ENCODE measurements at regions not wholly inside any gene's neighbourhood (a gene's known extent, or its start where the extent isn't known, plus 50 kb on each side); places are given as distances from the start of the nearest gene placed in this dataset.

DNA sequence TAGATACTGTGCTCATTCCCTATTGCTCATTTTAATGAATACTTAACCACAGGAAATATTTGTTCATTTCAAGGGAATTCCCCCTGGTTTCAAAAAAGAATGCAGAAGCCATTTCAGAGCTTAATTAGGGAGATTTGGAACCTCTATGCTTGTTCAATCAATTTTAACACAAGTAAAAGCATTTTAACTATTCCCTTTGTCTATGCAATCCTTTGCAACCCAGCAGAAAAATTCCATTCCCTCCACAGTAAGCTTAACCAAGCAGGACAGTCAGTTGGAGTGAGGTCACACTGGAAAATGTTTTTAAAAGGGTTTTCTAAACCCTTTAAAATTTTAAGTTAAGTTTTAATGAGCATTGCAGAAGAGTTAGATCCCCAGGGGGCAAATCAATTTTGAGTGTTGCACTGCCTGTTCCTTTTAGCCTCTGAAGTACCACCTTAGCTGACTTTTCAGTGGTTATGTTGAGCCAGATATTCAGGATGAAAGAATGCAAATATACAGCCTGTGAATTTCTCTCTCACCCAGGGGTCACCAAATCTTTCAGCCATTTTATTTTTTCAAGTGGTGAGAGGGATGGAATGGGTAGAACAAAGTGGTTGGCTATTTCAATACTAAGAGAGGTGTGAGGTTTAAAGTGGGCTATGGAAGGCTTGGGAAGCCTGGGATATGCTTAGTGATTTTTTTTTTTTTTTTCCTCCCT, 356.2 kb upstream of the NUDT12 start:
- Histone ChIP-seq H3K4me3 (no peak overlapping the region), H3K4me1 (no peaks in the 10 kb centered on the region), H3K27me3 (no peaks in the 10 kb centered on the region), H3K27ac (no peak overlapping the region), H3K36me3 (no peaks in the 10 kb centered on the region), H3K9me3 (no peaks in the 10 kb centered on the region)
- TF ChIP-seq POLR2A (IDR thresholded peaks at IDR 0.05) (no peak), EP300 (IDR thresholded peaks at IDR 0.05) (no peak), POLR2AphosphoS5 (IDR thresholded peaks at IDR 0.05) (no peak)
- TF ChIP-seq, protein P1, sequence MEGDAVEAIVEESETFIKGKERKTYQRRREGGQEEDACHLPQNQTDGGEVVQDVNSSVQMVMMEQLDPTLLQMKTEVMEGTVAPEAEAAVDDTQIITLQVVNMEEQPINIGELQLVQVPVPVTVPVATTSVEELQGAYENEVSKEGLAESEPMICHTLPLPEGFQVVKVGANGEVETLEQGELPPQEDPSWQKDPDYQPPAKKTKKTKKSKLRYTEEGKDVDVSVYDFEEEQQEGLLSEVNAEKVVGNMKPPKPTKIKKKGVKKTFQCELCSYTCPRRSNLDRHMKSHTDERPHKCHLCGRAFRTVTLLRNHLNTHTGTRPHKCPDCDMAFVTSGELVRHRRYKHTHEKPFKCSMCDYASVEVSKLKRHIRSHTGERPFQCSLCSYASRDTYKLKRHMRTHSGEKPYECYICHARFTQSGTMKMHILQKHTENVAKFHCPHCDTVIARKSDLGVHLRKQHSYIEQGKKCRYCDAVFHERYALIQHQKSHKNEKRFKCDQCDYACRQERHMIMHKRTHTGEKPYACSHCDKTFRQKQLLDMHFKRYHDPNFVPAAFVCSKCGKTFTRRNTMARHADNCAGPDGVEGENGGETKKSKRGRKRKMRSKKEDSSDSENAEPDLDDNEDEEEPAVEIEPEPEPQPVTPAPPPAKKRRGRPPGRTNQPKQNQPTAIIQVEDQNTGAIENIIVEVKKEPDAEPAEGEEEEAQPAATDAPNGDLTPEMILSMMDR (IDR thresholded peaks at IDR 0.05), result no peak
- DNase-seq, result no peak
- intact Hi-C loops (cut with DNase I), result no loop called here

DNA sequence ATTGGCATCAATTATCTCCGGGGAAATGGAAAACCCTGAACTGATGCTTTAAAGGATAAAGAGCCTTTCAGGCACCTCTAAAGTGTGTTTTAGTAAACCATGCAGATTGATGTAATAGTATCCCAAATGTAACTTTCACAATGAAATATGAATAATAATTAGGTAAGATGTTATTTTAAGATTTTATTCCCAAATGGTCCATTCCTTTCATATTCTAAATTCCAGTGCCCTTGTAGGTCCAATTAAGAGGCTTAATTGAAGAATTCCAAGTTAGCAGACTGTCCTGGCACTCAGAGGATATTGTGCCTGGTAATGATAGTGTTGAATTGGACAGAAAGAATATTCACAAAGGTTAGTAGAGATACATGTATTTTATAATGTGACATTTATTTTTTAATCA, 352.5 kb upstream of the NUDT12 start:
- Histone ChIP-seq H3K27ac (no peak overlapping the region), H3K27me3 (no peaks in the 10 kb centered on the region), H3K4me1 (no peaks in the 10 kb centered on the region), H3K4me3 (no peak overlapping the region), H3K9me3 (no peaks in the 10 kb centered on the region), H3K36me3 (no peaks in the 10 kb centered on the region)
- WGBS, 2 donors, result 91 to 92% methylated on average over 1 of the region's 1 CpG
- no peak for DNase-seq
- TF ChIP-seq, protein P1 (IDR thresholded peaks at IDR 0.05), result no peak
- TF ChIP-seq POLR2A (IDR thresholded peaks at IDR 0.05) (no peak), EP300 (IDR thresholded peaks at IDR 0.05) (no peak), POLR2AphosphoS5 (IDR thresholded peaks at IDR 0.05) (no peak)
- intact Hi-C loops (cut with DNase I), result no loop called here

DNA sequence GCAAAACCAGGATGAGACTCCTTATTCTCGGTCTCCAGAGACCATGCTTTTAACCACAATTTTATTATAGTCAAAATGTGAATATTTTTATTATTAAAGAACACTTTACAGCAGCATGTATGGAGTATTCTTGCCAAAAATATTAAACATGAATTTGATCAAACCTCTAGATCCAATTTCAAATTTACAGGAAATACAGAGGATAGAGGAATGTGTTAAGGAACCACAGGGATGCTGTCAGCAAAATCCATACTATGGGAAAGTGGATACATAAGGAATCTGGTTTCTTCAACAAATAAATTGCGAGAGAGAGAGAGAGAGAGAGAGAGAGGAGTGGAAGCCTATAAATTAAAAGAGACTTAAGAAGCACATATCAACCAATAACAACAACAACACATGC, 348.2 kb upstream of the NUDT12 start:
- H3K36me3 ChIP-seq, result no peaks in the 10 kb centered on the region
- H3K27me3 ChIP-seq, result no peaks in the 10 kb centered on the region
- TF ChIP-seq POLR2AphosphoS5 (IDR thresholded peaks at IDR 0.05), result no peak
- TF ChIP-seq EP300 (IDR thresholded peaks at IDR 0.05), result no peak
- TF ChIP-seq, protein P1 (IDR thresholded peaks at IDR 0.05), result no peak
- no peak for TF ChIP-seq POLR2A (IDR thresholded peaks at IDR 0.05)
- H3K27ac ChIP-seq, result no peak overlapping the region
- no peaks in the 10 kb centered on the region for H3K9me3 ChIP-seq
- no peak for DNase-seq
- intact Hi-C loops (cut with DNase I), result no loop called here
- no peaks in the 10 kb centered on the region for H3K4me1 ChIP-seq
- no peak overlapping the region for H3K4me3 ChIP-seq
- WGBS, 2 donors, result 77 to 85% methylated on average over 2 of the region's 2 CpGs

DNA sequence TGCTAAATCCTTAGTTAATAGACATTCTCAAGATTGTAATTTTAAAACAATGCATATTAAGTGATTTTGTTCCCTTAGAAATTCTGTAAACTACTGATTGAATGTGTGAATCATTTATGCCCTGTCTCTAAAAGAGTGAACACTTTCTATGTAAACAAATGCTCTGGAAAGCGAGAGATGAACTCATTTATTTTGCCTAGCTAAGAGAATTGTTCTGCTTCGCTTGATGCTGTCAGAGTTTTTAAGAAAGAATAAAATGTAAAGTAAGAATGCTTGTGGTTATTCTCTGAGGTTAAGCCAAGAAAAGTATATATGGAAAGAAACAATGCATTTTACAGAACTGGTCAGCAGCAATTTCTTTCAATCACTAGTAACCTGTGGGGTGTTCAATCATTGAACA, 347.4 kb upstream of the NUDT12 start:
- H3K4me3 ChIP-seq, result no peak overlapping the region
- no peaks in the 10 kb centered on the region for H3K27me3 ChIP-seq
- intact Hi-C loops (cut with DNase I), result no loop called here
- H3K9me3 ChIP-seq, result no peaks in the 10 kb centered on the region
- no peaks in the 10 kb centered on the region for H3K4me1 ChIP-seq
- H3K36me3 ChIP-seq, result no peaks in the 10 kb centered on the region
- WGBS, 2 donors, result 85 to 88% methylated on average over 2 of the region's 2 CpGs
- no peak overlapping the region for H3K27ac ChIP-seq
- DNase-seq, result no peak
- no peak for TF ChIP-seq POLR2A (IDR thresholded peaks at IDR 0.05)
- TF ChIP-seq EP300 (IDR thresholded peaks at IDR 0.05), result no peak
- TF ChIP-seq, protein P1 (IDR thresholded peaks at IDR 0.05), result no peak
- TF ChIP-seq POLR2AphosphoS5 (IDR thresholded peaks at IDR 0.05), result no peak

DNA sequence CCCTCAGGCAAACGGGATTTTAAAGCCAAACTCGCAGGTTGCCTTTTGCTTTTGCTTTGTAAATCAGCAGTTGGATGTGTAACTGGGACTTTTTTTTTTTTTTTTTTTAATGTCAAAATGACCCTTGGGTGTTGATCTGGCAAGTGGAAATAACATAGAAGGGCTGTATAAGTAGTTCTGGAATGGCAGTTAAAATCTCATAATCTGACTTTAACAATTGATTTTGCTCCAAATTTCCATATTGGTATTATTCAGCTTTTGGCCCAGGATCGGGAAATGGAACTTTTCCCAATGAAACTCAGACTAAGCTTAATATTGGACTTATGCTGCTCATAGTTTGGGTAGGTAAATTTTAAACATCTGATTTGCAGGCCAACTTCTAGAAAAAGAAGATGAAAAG, 346.8 kb upstream of the NUDT12 start:
- no peaks in the 10 kb centered on the region for H3K9me3 ChIP-seq
- intact Hi-C loops (cut with DNase I), result no loop called here

More for the DNA sequence above, 346.8 kb upstream of the NUDT12 start:
- TF ChIP-seq POLR2A (IDR thresholded peaks at IDR 0.05) (no peak), EP300 (IDR thresholded peaks at IDR 0.05) (no peak), POLR2AphosphoS5 (IDR thresholded peaks at IDR 0.05) (no peak)
- TF ChIP-seq, protein P1 (IDR thresholded peaks at IDR 0.05), result no peak
- Histone ChIP-seq H3K27me3 (no peaks in the 10 kb centered on the region), H3K4me1 (no peaks in the 10 kb centered on the region), H3K36me3 (no peaks in the 10 kb centered on the region), H3K27ac (no peak overlapping the region), H3K4me3 (no peak overlapping the region)
- WGBS, 2 donors, result 79 to 86% methylated on average over 3 of the region's 3 CpGs
- no peak for DNase-seq

All from sigmoid colon (tissue), 6 donors.